Upper lobe of right lung (tissue), 1 donor: ENCODE measurements at regions not wholly inside any gene's neighbourhood (a gene's known extent, or its start where the extent isn't known, plus 50 kb on each side); places are given as distances from the start of the nearest gene placed in this dataset.

Experiments used
- ATAC-seq: fragments of 200-7000 bp; cut with Tn5 transposase; one replicate; pipeline ENCODE4 v1.9.1; 2020; ENCODE audit warnings: mild to moderate bottlenecking, moderate library complexity
- DNase-seq: peaks from one replicate; pipeline ENCODE4 v3.0.0-alpha.2; 2020
- H3K27ac ChIP-seq: fragments of 200-600 bp; one replicate; pipeline ENCODE4 v1.8.0; 2022
- H3K27me3 ChIP-seq: fragments of 200-600 bp; one replicate; pipeline ENCODE4 v1.8.0; 2022; ENCODE audit warnings: mild to moderate bottlenecking
- H3K36me3 ChIP-seq: fragments of 200-600 bp; one replicate; pipeline ENCODE4 v1.8.0; 2022
- H3K4me1 ChIP-seq: fragments of 200-600 bp; one replicate; pipeline ENCODE4 v1.8.0; 2022
- H3K4me3 ChIP-seq: fragments of 200-600 bp; one replicate; pipeline ENCODE4 v1.8.0; 2022; ENCODE audit warnings: mild to moderate bottlenecking
- H3K9me3 ChIP-seq: fragments of 200-600 bp; one replicate; pipeline ENCODE4 v1.8.0; 2022
- CTCF ChIP-seq: fragments of 200-600 bp; IDR thresholded peaks from one replicate; pipeline ENCODE4 v1.8.0; 2022; ENCODE audit warnings: antibody characterized with exemption
- intact Hi-C: fragments of 100-400 bp; cut with DNase I; formaldehyde crosslinking; loops from one replicate; pipeline ENCODE4 v1.11.0; 2022
- donor health status: DM: no; HTN: yes; CAD: no; lungs with severe emphysema.

- Histone ChIP-seq H3K4me1 (no peaks in the 10 kb centered on the region), H3K9me3 (no peaks in the 10 kb centered on the region), H3K27me3 (no peaks in the 10 kb centered on the region), H3K4me3 (no peak overlapping the region), H3K36me3 (no peaks in the 10 kb centered on the region), H3K27ac (no peak overlapping the region)
- DNase-seq (no peak), ATAC-seq (no peak)
- intact Hi-C loops: no loop called here
- TF ChIP-seq CTCF: no peak
These were observed 73.7 kb downstream of the VEGFA start for GRCh38 chr6:43843669-43844171.

- Histone ChIP-seq H3K36me3 (no peaks in the 10 kb centered on the region), H3K4me1 (no peaks in the 10 kb centered on the region), H3K27ac (no peak overlapping the region), H3K9me3 (no peaks in the 10 kb centered on the region), H3K4me3 (no peak overlapping the region), H3K27me3 (no peaks in the 10 kb centered on the region)
- intact Hi-C loops: no loop called here
- no peak for DNase-seq
- TF ChIP-seq CTCF: no peak
- ATAC-seq: no peak
These were observed 73.2 kb downstream of the VEGFA start for GRCh38 chr6:43843097-43843645.

- Histone ChIP-seq H3K27me3 (no peaks in the 10 kb centered on the region), H3K4me1 (peaks cover 5% of the 10 kb centered on the region), H3K27ac (no peak overlapping the region), H3K9me3 (no peaks in the 10 kb centered on the region), H3K4me3 (no peak overlapping the region), H3K36me3 (no peaks in the 10 kb centered on the region)
- TF ChIP-seq CTCF: no peak
- intact Hi-C loops: no loop called here
- no peak for DNase-seq
- no peak for ATAC-seq
These were observed 72.3 kb downstream of the VEGFA start for GRCh38 chr6:43842231-43842794.

- Histone ChIP-seq H3K27me3 (no peaks in the 10 kb centered on the region), H3K9me3 (no peaks in the 10 kb centered on the region), H3K36me3 (no peaks in the 10 kb centered on the region), H3K4me1 (peaks cover 5% of the 10 kb centered on the region), H3K27ac (no peak overlapping the region), H3K4me3 (no peak overlapping the region)
- ATAC-seq: no peak
- TF ChIP-seq CTCF: no peak
- intact Hi-C loops: no loop called here
- no peak for DNase-seq
These were observed 70.6 kb downstream of the VEGFA start for GRCh38 chr6:43840490-43841218.

- H3K4me3 ChIP-seq: no peak overlapping the region
- peak overlapping the region; percentile 25 for H3K27ac ChIP-seq
- DNase-seq (no peak), ATAC-seq (peak; percentile 83)
- no peaks in the 10 kb centered on the region for H3K27me3 ChIP-seq
- no peaks in the 10 kb centered on the region for H3K9me3 ChIP-seq
- no peaks in the 10 kb centered on the region for H3K36me3 ChIP-seq
- peaks cover 5% of the 10 kb centered on the region for H3K4me1 ChIP-seq
- intact Hi-C loops: no loop called here
- peak; percentile 66 for TF ChIP-seq CTCF
These were observed 68.4 kb downstream of the VEGFA start for GRCh38 chr6:43838276-43839036.
